Natural killer cell (primary cell): ENCODE measurements at regions not wholly inside any gene's neighbourhood (a gene's known extent, or its start where the extent isn't known, plus 50 kb on each side); places are given as distances from the start of the nearest gene placed in this dataset.
"Not testable (repeated sequence)": the region's sequence is repeated elsewhere in the genome, so short reads cannot be mapped to it uniquely, and the experiment has no call there.

Source experiments
- ATAC-seq, 3 donors: fragments of 150-1000 bp in 2 of 3; fragments of 200-7000 bp in 1 of 3; cut with Tn5 transposase; 1 replicate in 1 of 3; 2 replicates in 2 of 3; pipeline ENCODE4 v1.10.0; 2021; ENCODE audit warnings: mild to moderate bottlenecking in 2 of 3, moderate library complexity in 2 of 3
- DNase-seq, 2 donors: peaks; one replicate each; pipeline versions ENCODE4 v3.0.0 to v3.0.0-alpha.2; 2013 to 2021; ENCODE audit warnings: mixed read lengths in 1 of 2
- H3K27ac ChIP-seq: one replicate; pipeline ENCODE4 v1.5.1; 2013; ENCODE audit warnings: mild to moderate bottlenecking, low read length
- H3K27me3 ChIP-seq: one replicate; pipeline ENCODE4 v1.6.1; 2013; ENCODE audit warnings: low read length; ENCODE audit not compliant: control insufficient read depth, insufficient read depth
- H3K36me3 ChIP-seq: one replicate; pipeline ENCODE4 v1.6.1; 2013; ENCODE audit warnings: low read length; ENCODE audit not compliant: control insufficient read depth, insufficient read depth
- H3K4me1 ChIP-seq: one replicate; pipeline ENCODE4 v1.6.1; 2013; ENCODE audit warnings: low read length; ENCODE audit not compliant: control insufficient read depth, insufficient read depth
- H3K4me3 ChIP-seq: one replicate; pipeline ENCODE4 v1.5.1; 2013; ENCODE audit warnings: low read length
- H3K9me3 ChIP-seq: one replicate; pipeline ENCODE4 v1.6.1; 2013; ENCODE audit warnings: low read length; ENCODE audit not compliant: control insufficient read depth, insufficient read depth
- H3K27ac Mint-ChIP-seq, 2 donors: one replicate each; pipeline ENCODE4 v1.8.0; 2022; ENCODE audit warnings: mild to moderate bottlenecking in 2 of 2, mixed read lengths in 2 of 2, moderate library complexity in 1 of 2
- H3K27me3 Mint-ChIP-seq, 2 donors: one replicate each; pipeline ENCODE4 v1.8.0; 2022; ENCODE audit warnings: low read depth in 2 of 2, mixed read lengths in 2 of 2
- H3K36me3 Mint-ChIP-seq: one replicate; pipeline ENCODE4 v1.8.0; 2022; ENCODE audit warnings: mixed read lengths
- H3K4me1 Mint-ChIP-seq, 2 donors: one replicate each; pipeline ENCODE4 v1.8.0; 2022; ENCODE audit warnings: mixed read lengths in 2 of 2
- H3K4me3 Mint-ChIP-seq: one replicate; pipeline ENCODE4 v1.8.0; 2022; ENCODE audit warnings: mild to moderate bottlenecking, moderate library complexity, mixed read lengths
- H3K9me3 Mint-ChIP-seq, 2 donors: one replicate each; pipeline ENCODE4 v1.8.0; 2022; ENCODE audit warnings: mixed read lengths in 2 of 2
- WGBS: methylation state at CpG from one replicate; pipeline ENCODE4 v1.1.7; 2013; ENCODE audit warnings: missing lambda C conversion rate; ENCODE audit not compliant: insufficient coverage; 5-methylcytosine and 5-hydroxymethylcytosine counted together
- intact Hi-C: fragments of 100-400 bp; cut with micrococcal nuclease; formaldehyde crosslinking; loops from one replicate; pipeline ENCODE4 v1.14.2; 2022
- TF ChIP-seq, protein P1 (sequence below): fragments of 200-600 bp; IDR thresholded peaks from one replicate; pipeline ENCODE4 v1.8.0; 2022; ENCODE audit warnings: antibody characterized with exemption

DNA sequence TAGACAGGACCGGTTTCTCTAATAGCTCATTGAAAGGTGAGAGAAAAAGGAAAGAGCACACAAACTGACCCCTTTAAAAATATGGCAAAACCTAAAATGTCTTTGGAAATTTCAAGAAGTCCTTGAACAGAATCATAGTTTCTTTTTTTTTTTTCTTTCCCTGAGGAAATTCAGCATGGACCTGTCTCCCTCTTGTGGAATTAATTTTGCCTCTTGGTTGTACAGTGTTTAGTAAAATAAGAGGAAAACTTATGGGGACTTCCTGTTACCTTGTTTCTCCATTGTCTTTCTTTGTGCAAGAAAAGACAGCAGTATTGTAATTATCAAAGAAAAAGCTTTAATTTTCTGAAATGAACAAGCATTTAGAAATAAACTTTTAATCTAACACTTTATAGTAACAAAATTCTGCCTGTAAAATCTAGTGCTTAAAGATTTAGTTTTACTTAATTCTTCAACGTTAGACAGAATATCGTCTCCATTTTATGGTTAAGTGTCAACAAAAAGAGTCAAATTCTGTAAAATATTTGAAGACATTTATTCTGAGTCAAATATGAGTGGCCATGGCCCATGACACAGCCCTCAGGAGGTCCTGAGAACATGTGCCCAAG, 176.3 kb upstream of the NABP1 start:
- Histone ChIP-seq H3K36me3 (no peaks in the 10 kb centered on the region), H3K27me3 (no peaks in the 10 kb centered on the region), H3K9me3 (no peaks in the 10 kb centered on the region), H3K4me3 (no peak overlapping the region), H3K4me1 (no peaks in the 10 kb centered on the region), H3K27ac (no peak overlapping the region)
- no peaks in the 10 kb centered on the region for H3K36me3 Mint-ChIP-seq
- ATAC-seq (no peak), DNase-seq (no peak)
- H3K9me3 Mint-ChIP-seq = no peaks in the 10 kb centered on the region
- TF ChIP-seq, protein P1, sequence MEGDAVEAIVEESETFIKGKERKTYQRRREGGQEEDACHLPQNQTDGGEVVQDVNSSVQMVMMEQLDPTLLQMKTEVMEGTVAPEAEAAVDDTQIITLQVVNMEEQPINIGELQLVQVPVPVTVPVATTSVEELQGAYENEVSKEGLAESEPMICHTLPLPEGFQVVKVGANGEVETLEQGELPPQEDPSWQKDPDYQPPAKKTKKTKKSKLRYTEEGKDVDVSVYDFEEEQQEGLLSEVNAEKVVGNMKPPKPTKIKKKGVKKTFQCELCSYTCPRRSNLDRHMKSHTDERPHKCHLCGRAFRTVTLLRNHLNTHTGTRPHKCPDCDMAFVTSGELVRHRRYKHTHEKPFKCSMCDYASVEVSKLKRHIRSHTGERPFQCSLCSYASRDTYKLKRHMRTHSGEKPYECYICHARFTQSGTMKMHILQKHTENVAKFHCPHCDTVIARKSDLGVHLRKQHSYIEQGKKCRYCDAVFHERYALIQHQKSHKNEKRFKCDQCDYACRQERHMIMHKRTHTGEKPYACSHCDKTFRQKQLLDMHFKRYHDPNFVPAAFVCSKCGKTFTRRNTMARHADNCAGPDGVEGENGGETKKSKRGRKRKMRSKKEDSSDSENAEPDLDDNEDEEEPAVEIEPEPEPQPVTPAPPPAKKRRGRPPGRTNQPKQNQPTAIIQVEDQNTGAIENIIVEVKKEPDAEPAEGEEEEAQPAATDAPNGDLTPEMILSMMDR = no peak
- WGBS = 79% methylated on average over 3 of the region's 3 CpGs
- H3K4me1 Mint-ChIP-seq = no peaks in the 10 kb centered on the region
- intact Hi-C loops = no loop called here
- no peak overlapping the region for H3K4me3 Mint-ChIP-seq
- peaks cover 10 to 14% of the 10 kb centered on the region in 2 donors for H3K27me3 Mint-ChIP-seq
- no peak overlapping the region for H3K27ac Mint-ChIP-seq

DNA sequence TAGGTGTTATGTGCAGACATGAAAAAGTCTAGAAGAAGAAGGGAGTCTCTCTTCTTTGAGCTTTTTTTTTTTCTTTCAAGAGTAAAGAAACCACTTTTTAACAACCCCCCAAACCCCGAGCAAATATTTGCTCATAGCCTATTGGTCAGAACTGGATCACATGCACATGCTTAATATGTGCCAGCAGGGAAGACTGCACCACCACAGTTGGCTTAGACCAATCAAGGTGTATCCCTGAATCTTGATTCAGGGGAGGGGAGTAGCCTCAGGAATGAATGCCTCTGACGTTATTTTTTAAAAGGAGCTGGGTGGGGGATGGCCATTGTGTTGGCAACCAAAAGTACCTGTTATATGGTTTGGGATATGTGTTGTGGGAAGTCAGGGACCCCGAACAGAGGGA, 171.4 kb upstream of the NABP1 start:
- DNase-seq (no peak), ATAC-seq (no peak)
- H3K4me3 Mint-ChIP-seq = no peak overlapping the region
- H3K4me1 ChIP-seq = no peaks in the 10 kb centered on the region
- H3K27ac ChIP-seq = no peak overlapping the region
- peaks cover 6% of the 10 kb centered on the region for H3K36me3 Mint-ChIP-seq
- H3K27me3 Mint-ChIP-seq = peaks cover 2 to 6% of the 10 kb centered on the region in 2 donors
- no peak overlapping the region for H3K27ac Mint-ChIP-seq
- TF ChIP-seq, protein P1 = no peak
- no peak overlapping the region for H3K4me3 ChIP-seq
- H3K9me3 Mint-ChIP-seq = peaks cover 3 to 4% of the 10 kb centered on the region in 2 donors
- intact Hi-C loops = no loop called here
- no peaks in the 10 kb centered on the region for H3K4me1 Mint-ChIP-seq
- no peaks in the 10 kb centered on the region for H3K36me3 ChIP-seq
- 61% methylated on average over 2 of the region's 3 CpGs for WGBS
- no peaks in the 10 kb centered on the region for H3K27me3 ChIP-seq
- peaks cover 3% of the 10 kb centered on the region for H3K9me3 ChIP-seq

DNA sequence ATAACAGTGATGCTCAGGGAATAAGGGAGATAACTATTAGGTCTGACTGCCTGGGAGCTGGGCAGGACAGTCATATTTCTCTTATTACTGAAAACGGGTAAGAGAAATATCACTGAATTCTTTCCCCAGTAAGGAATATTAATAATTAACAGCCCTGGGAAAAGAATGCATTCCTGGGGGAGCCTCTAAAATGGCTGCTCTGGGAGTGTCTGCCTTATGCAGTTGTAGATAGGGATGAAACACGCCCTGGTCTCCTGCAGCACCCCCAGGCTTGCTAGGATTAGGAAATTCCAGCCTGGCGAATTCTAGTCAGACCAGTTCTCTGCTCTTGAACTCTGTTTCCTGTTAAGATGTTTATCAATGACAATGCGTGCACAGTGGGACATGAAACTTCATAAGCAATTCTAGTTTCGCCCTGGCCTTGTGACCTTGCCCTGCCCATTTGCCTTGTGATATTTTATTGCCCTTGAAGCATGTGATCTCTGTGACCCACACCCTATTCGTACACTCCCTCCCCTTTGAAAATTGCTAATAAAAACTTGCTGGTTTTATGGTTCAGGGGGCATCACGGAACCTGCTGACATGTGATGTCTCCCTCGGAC, 170.6 kb upstream of the NABP1 start:
- H3K9me3 ChIP-seq, H3K4me3 Mint-ChIP-seq, H3K4me1 Mint-ChIP-seq, H3K27ac Mint-ChIP-seq, H3K36me3 Mint-ChIP-seq, ATAC-seq, H3K27me3 ChIP-seq, DNase-seq, intact Hi-C loops, H3K36me3 ChIP-seq, H3K9me3 Mint-ChIP-seq, H3K27me3 Mint-ChIP-seq, H3K27ac ChIP-seq, H3K4me3 ChIP-seq, H3K4me1 ChIP-seq: not testable (repeated sequence)
- WGBS = 76% methylated on average over 7 of the region's 8 CpGs

DNA sequence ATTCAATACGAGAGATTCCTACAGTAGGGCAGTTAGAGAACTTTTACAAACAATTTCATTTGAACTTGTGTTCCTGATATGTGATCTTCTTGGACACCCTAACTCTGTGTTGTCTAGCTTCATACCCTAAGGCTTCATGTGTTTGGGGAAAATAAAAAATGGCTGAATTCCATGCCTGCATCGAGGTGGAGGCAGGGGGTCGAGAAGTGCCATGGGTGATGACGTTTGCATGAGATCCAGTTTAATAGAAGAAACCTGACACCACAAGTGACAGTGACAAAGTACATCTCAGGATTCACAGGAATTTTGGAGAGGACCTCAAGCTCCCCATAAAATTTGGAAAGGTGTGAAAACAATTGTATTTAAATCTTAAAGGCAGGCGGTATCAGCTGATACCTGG, 169.2 kb upstream of the NABP1 start:
- 88% methylated on average over 5 of the region's 5 CpGs for WGBS
- H3K9me3 ChIP-seq = peaks cover 3% of the 10 kb centered on the region
- H3K4me1 ChIP-seq = no peaks in the 10 kb centered on the region
- DNase-seq (no peak), ATAC-seq (no peak)
- no peaks in the 10 kb centered on the region for H3K4me1 Mint-ChIP-seq
- H3K36me3 ChIP-seq = no peaks in the 10 kb centered on the region
- TF ChIP-seq, protein P1 = no peak
- H3K4me3 ChIP-seq = no peak overlapping the region
- H3K9me3 Mint-ChIP-seq = peaks cover 3 to 4% of the 10 kb centered on the region in 2 donors
- H3K36me3 Mint-ChIP-seq = peaks cover 6% of the 10 kb centered on the region
- no peaks in the 10 kb centered on the region for H3K27me3 ChIP-seq
- H3K4me3 Mint-ChIP-seq = no peak overlapping the region
- peaks cover 2 to 6% of the 10 kb centered on the region in 2 donors for H3K27me3 Mint-ChIP-seq
- intact Hi-C loops = no loop called here
- no peak overlapping the region for H3K27ac ChIP-seq
- no peak overlapping the region for H3K27ac Mint-ChIP-seq
